Esophagus squamous epithelium (tissue), 5 donors: ENCODE measurements at regions not wholly inside any gene's neighbourhood (a gene's known extent, or its start where the extent isn't known, plus 50 kb on each side); places are given as distances from the start of the nearest gene placed in this dataset.
"Not testable (repeated sequence)": the region's sequence is repeated elsewhere in the genome, so short reads cannot be mapped to it uniquely, and the experiment has no call there.

Experiments used
- DNase-seq: peaks from one replicate; lab custom pipeline; 2025; lab: John Stamatoyannopoulos, UW
- H3K27ac ChIP-seq, 4 donors: fragments of 200-600 bp; sonication (generic); one replicate each; pipeline ENCODE4 v1.5.1; 2016 to 2019; ENCODE audit warnings: mild to moderate bottlenecking in 1 of 4
- H3K27me3 ChIP-seq, 4 donors: fragments of 200-600 bp; sonication (generic); 1 replicate in 3 of 4; 2 replicates in 1 of 4; pipeline versions ENCODE4 v1.5.1 to v1.6.0; 2017 to 2021; ENCODE audit warnings: antibody characterized with exemption in 1 of 4
- H3K36me3 ChIP-seq, 3 donors: fragments of 200-600 bp; sonication (generic); one replicate each; pipeline ENCODE4 v1.5.1; 2016 to 2019
- H3K4me1 ChIP-seq, 3 donors: fragments of 200-600 bp; sonication (generic); one replicate each; pipeline ENCODE4 v1.5.1; 2017 to 2019
- H3K4me3 ChIP-seq, 4 donors: fragments of 200-600 bp; sonication (generic); 1 replicate in 3 of 4; 2 replicates in 1 of 4; pipeline ENCODE4 v1.5.1; 2016 to 2019; ENCODE audit warnings: mild to moderate bottlenecking in 2 of 4, moderate library complexity in 1 of 4
- H3K9me3 ChIP-seq, 3 donors: fragments of 200-600 bp; sonication (generic); one replicate each; pipeline ENCODE4 v1.5.1; 2016 to 2019
- CTCF ChIP-seq, 6 experiments: fragments of 450-650 bp in 4 of 6; fragments of 200-600 bp in 2 of 6; sonication (generic) in 2 of 6; IDR thresholded peaks; one replicate each; pipeline ENCODE4 v1.5.1; 2016 to 2019; ENCODE audit warnings: antibody characterized with exemption in 6 of 6, mild to moderate bottlenecking in 4 of 6, moderate library complexity in 4 of 6
- POLR2A ChIP-seq, 4 donors: fragments of 450-650 bp; IDR thresholded peaks; one replicate each; pipeline ENCODE4 v1.6.1; 2017; ENCODE audit warnings: antibody characterized with exemption in 4 of 4, mild to moderate bottlenecking in 4 of 4, moderate library complexity in 3 of 4
- WGBS, 2 donors: methylation state at CpG; one replicate each; pipeline ENCODE4 v1.1.5; 2018; 5-methylcytosine and 5-hydroxymethylcytosine counted together
- intact Hi-C: fragments of 100-400 bp; cut with DNase I; formaldehyde crosslinking; loops from one replicate; pipeline ENCODE4 v1.15.0; 2022
- donor health status: DM: yes; HTN: yes; CAD: no.

DNA sequence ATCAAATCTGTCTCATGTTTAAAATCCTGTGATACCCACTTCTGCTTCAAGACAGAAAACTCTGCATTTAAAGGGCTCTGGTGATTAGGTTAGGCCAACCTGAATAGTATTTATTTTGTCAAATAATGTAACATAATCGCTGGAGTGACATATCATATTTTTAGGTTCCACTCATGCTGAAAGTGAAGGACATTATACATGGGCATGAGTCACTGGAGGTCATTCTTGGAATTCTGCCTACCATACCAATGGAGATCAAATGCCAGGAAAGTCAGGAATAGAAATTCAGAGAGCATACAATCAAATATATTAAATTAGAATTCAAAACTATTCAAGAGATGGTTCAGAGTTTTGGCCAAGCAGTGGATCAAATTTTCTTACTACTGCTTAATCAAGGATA, 97.1 kb upstream of the PRSS3 start:
- H3K27ac ChIP-seq = no peak overlapping the region
- no peak for TF ChIP-seq POLR2A (IDR thresholded peaks at IDR 0.05)
- no peak for TF ChIP-seq CTCF (IDR thresholded peaks at IDR 0.05)
- H3K36me3 ChIP-seq = no peaks in the 10 kb centered on the region
- H3K9me3 ChIP-seq = no peaks in the 10 kb centered on the region
- no peaks in the 10 kb centered on the region for H3K4me1 ChIP-seq
- DNase-seq = no peak
- WGBS, 2 donors = 60 to 83% methylated on average over 1 of the region's 1 CpG
- no peaks in the 10 kb centered on the region for H3K27me3 ChIP-seq
- intact Hi-C loops = no loop called here
- no peak overlapping the region for H3K4me3 ChIP-seq

DNA sequence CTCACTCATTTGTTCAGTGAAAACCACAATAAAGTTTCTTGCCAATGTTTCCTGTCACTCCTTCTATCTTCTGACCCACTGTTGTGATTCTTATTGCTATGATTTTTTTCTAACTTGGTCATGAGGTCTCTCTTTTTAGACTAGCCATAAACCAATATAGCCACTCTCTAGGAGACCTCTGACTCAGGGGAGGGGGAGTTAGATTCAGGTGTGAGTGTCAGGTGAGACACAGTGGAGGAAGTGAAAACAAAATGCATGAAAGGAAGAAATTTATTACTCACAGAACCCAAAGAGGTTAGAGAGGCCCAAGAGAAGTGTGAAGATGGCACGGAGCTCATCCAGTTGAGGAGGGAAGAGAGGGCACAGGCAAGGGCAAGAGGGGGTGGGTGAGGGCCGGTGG, 94.4 kb upstream of the PRSS3 start:
- 87 to 93% methylated on average over 2 of the region's 2 CpGs for WGBS, 2 donors
- H3K27me3 ChIP-seq, H3K36me3 ChIP-seq, H3K9me3 ChIP-seq, H3K4me3 ChIP-seq, H3K27ac ChIP-seq, H3K4me1 ChIP-seq, intact Hi-C loops, DNase-seq: not testable (repeated sequence)

DNA sequence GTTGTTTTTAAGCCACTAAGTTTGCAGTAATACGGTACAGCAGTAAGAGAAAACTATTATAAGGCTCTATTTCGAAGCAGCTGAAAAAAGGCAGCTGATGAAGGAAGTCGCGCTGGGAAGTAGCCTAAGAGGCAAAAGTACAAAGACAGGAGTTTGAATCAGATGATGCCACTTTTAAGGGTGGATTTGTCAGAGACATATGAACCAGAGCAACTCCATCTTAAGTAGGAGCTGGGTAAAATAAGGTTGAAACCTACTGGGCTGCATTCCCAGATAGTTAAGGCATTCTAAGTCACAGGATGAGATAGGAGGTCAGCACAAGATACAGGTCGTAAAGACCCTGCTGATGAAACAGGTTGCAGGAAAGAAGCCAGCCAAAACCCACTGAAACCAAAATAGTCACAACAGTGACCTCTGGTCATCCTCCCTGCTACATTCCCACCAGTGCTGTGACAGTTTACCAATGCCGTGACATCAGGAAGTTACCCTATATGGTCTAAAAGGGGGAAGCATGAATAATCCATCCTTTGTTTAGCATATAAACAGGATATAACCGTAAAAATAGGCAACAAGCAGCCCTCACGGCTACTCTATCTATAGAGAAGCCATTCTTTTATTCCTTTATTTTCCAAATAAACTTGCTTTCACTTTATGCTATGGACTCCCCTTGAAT, 91.8 kb upstream of the PRSS3 start:
- intact Hi-C loops = no loop called here
- 71 to 73% methylated on average over 8 of the region's 8 CpGs for WGBS, 2 donors
- no peak overlapping the region for H3K27ac ChIP-seq
- no peaks in the 10 kb centered on the region for H3K4me1 ChIP-seq
- no peak for DNase-seq
- TF ChIP-seq POLR2A (IDR thresholded peaks at IDR 0.05) (no peak), CTCF (IDR thresholded peaks at IDR 0.05) (no peak)
- H3K4me3 ChIP-seq = no peak overlapping the region
- H3K27me3 ChIP-seq = no peaks in the 10 kb centered on the region
- H3K9me3 ChIP-seq = no peaks in the 10 kb centered on the region
- H3K36me3 ChIP-seq = no peaks in the 10 kb centered on the region

DNA sequence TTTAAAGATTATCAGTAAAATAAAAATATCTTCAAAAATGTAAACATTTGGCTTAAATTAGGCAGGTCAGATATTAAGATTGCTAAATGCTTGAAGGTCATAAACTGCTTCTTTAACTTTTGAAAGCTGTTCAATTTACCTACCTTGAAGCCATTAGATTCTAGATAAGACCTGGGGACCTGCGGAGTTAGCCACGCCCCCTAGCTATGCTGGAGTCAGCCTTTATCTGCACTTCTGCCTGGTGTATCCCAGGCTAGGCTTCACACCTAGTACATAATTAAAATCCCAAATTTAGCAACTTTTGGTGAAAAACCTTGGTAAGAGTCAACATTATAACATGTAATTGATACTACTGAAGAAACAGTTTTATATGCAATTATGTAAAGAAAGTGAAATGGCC, 89.9 kb upstream of the PRSS3 start:
- WGBS, 2 donors = 50% methylated on average over 2 of the region's 2 CpGs; no CpG with 5 or more reads in 1 of the 2 donors
- intact Hi-C loops, H3K27ac ChIP-seq, H3K4me1 ChIP-seq, H3K9me3 ChIP-seq, H3K36me3 ChIP-seq, H3K4me3 ChIP-seq, H3K27me3 ChIP-seq, DNase-seq: not testable (repeated sequence)

DNA sequence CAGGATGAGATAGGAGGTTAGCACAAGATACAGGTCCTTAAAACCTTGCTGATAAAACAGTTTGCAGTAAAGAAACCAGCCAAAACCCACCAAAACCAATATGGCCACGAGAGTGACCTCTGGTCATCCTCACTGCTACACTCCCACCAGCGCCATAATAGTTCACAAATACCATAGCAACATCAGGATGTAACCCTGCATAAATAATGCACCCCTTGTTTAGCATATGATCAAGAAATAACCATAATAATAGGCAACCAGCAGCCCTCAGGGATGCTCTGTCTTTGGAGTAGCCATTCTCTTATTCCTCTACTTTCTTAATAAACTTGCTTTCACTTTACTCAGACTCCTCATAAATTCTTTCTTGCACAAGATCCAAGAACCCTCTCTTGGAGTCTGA, 86.9 kb upstream of the PRSS3 start:
- no peaks in the 10 kb centered on the region for H3K27me3 ChIP-seq
- H3K36me3 ChIP-seq = no peaks in the 10 kb centered on the region
- H3K27ac ChIP-seq = no peak overlapping the region
- no peak for DNase-seq
- H3K4me1 ChIP-seq = no peaks in the 10 kb centered on the region
- intact Hi-C loops = no loop called here
- TF ChIP-seq POLR2A (IDR thresholded peaks at IDR 0.05) = no peak
- TF ChIP-seq CTCF (IDR thresholded peaks at IDR 0.05) = no peak
- no peak overlapping the region for H3K4me3 ChIP-seq
- H3K9me3 ChIP-seq = no peaks in the 10 kb centered on the region
- 68 to 72% methylated on average over 2 of the region's 2 CpGs for WGBS, 2 donors

- TF ChIP-seq POLR2A (IDR thresholded peaks at IDR 0.05) = no peak
- no peak for TF ChIP-seq CTCF (IDR thresholded peaks at IDR 0.05)
- no peaks in the 10 kb centered on the region for H3K27me3 ChIP-seq
- intact Hi-C loops = no loop called here
- H3K9me3 ChIP-seq = no peaks in the 10 kb centered on the region
- H3K4me3 ChIP-seq = no peak overlapping the region
- no peaks in the 10 kb centered on the region for H3K4me1 ChIP-seq
- no peak for DNase-seq
- H3K27ac ChIP-seq = no peak overlapping the region
- 67% methylated on average over 3 of the region's 3 CpGs for WGBS, 2 donors
- H3K36me3 ChIP-seq = no peaks in the 10 kb centered on the region
Measured at GRCh38 chr9:33709269-33709668, 86.1 kb upstream of the PRSS3 start.

DNA sequence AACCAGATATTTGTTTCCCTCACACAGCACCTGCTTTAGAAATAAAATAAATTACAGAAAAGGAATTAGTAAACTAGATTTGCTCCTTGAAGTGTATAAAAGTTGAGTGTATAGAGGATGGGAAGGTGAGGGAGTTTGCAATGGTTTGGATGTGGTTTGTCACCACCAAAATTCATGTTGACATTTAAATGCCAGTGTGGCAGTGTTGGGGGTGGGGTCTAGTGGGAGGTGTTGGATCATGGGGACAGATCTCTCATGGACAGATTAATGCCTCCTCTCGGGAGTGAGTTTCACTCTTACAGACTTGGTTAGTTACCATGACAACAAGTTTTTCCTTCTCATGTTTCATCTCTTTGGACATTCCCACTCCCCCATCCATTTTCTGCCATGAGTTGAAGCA, 83.9 kb upstream of the PRSS3 start:
- H3K9me3 ChIP-seq, H3K27ac ChIP-seq, DNase-seq, intact Hi-C loops, H3K4me1 ChIP-seq, H3K4me3 ChIP-seq, H3K36me3 ChIP-seq, H3K27me3 ChIP-seq: not testable (repeated sequence)
- WGBS, 2 donors = 27 to 44% methylated on average over 1 of the region's 1 CpG
